ENCODE measurements at regions not wholly inside any gene's neighbourhood (a gene's known extent, or its start where the extent isn't known, plus 50 kb on each side); places are given as distances from the start of the nearest gene placed in this dataset.

- ATAC-seq (no peak; the same call in 1 of the 2 replicates), DNase-seq (peak; percentile 38)
- intact Hi-C loops (cut with micrococcal nuclease), result no loop called here
- Histone ChIP-seq H3K9me2 (replicated peaks; ENCODE audit: low read length) (no peaks in the 10 kb centered on the region), H3K4me2 (ENCODE audit: low read length) (no peak overlapping the region), H3K4me1 (ENCODE audit: insufficient read depth, low read length) (no peaks in the 10 kb centered on the region), H3K4me3 (ENCODE audit: low read length) (no peak overlapping the region), H3K27ac (ENCODE audit: low read length) (no peak overlapping the region), H2AFZ (ENCODE audit: low read length) (no peak overlapping the region), H3K36me3 (ENCODE audit: low read depth, low read length) (no peaks in the 10 kb centered on the region), H4K20me1 (ENCODE audit: low read length) (no peaks in the 10 kb centered on the region), H3K9me3 (ENCODE audit: low read length) (no peaks in the 10 kb centered on the region), H3K9ac (ENCODE audit: low read length) (no peak overlapping the region), H3K27me3 (ENCODE audit: low read length) (no peaks in the 10 kb centered on the region), H3K79me2 (ENCODE audit: low read length) (no peaks in the 10 kb centered on the region), H3F3A (ENCODE audit: low read length, unreplicated experiment) (no peaks in the 10 kb centered on the region)
- no peak for TF ChIP-seq EZH2 (IDR thresholded peaks at IDR 0.05; ENCODE audit: low read length, unreplicated experiment)
- no peak for TF ChIP-seq CTCF (conservative IDR thresholded peaks at IDR 0.05; ENCODE audit: low read depth, low read length)
- TF ChIP-seq EZH2phosphoT487 (IDR thresholded peaks at IDR 0.05; ENCODE audit: borderline replicate concordance, low read length), result no peak
- ChIA-PET POLR2A (ENCODE audit: unreplicated experiment) (no interaction called here), CTCF (no interaction called here)
- no TSS peak for BruUV-seq (replicated peaks)
Observed at GRCh38 chrX:126338916-126339315, 172.8 kb upstream of the DCAF12L2 start.

GRCh38 chrX:126300401-126300800, 134.3 kb upstream of the DCAF12L2 start:
- Histone ChIP-seq H3K27me3 (ENCODE audit: low read length) (no peaks in the 10 kb centered on the region), H3F3A (ENCODE audit: low read length, unreplicated experiment) (no peaks in the 10 kb centered on the region), H3K79me2 (ENCODE audit: low read length) (no peaks in the 10 kb centered on the region), H3K9me3 (ENCODE audit: low read length) (no peaks in the 10 kb centered on the region), H3K4me1 (ENCODE audit: insufficient read depth, low read length) (no peaks in the 10 kb centered on the region), H3K9me2 (replicated peaks; ENCODE audit: low read length) (no peaks in the 10 kb centered on the region), H4K20me1 (ENCODE audit: low read length) (no peaks in the 10 kb centered on the region), H3K27ac (ENCODE audit: low read length) (no peak overlapping the region), H3K4me2 (ENCODE audit: low read length) (no peak overlapping the region), H2AFZ (ENCODE audit: low read length) (no peak overlapping the region), H3K4me3 (ENCODE audit: low read length) (no peak overlapping the region), H3K9ac (ENCODE audit: low read length) (no peak overlapping the region), H3K36me3 (ENCODE audit: low read depth, low read length) (no peaks in the 10 kb centered on the region)
- BruUV-seq (replicated peaks), result no TSS peak
- TF ChIP-seq CTCF (conservative IDR thresholded peaks at IDR 0.05; ENCODE audit: low read depth, low read length), result no peak
- no peak for TF ChIP-seq EZH2 (IDR thresholded peaks at IDR 0.05; ENCODE audit: low read length, unreplicated experiment)
- TF ChIP-seq EZH2phosphoT487 (IDR thresholded peaks at IDR 0.05; ENCODE audit: borderline replicate concordance, low read length), result no peak
- ChIA-PET CTCF (no interaction called here), POLR2A (ENCODE audit: unreplicated experiment) (no interaction called here)
- DNase-seq (no peak), ATAC-seq (no peak)
- intact Hi-C loops (cut with micrococcal nuclease), result no loop called here

- H3K4me2 ChIP-seq (ENCODE audit: low read length), result no peak overlapping the region
- H3K36me3 ChIP-seq (ENCODE audit: low read depth, low read length), result no peaks in the 10 kb centered on the region
- ATAC-seq (no peak), DNase-seq (no peak)
- H3K4me1 ChIP-seq (ENCODE audit: insufficient read depth, low read length), result no peaks in the 10 kb centered on the region
- H3K9ac ChIP-seq (ENCODE audit: low read length), result no peak overlapping the region
- intact Hi-C loops (cut with micrococcal nuclease), result no loop called here
- no peak overlapping the region for H3K4me3 ChIP-seq (ENCODE audit: low read length)
- no peak overlapping the region for H3K27ac ChIP-seq (ENCODE audit: low read length)
- no peaks in the 10 kb centered on the region for H3K79me2 ChIP-seq (ENCODE audit: low read length)
- H3K9me2 ChIP-seq (replicated peaks; ENCODE audit: low read length), result no peaks in the 10 kb centered on the region
- CTCF ChIA-PET, result no interaction called here
- TF ChIP-seq CTCF (conservative IDR thresholded peaks at IDR 0.05; ENCODE audit: low read depth, low read length) (no peak), EZH2phosphoT487 (IDR thresholded peaks at IDR 0.05; ENCODE audit: borderline replicate concordance, low read length) (no peak), EZH2 (IDR thresholded peaks at IDR 0.05; ENCODE audit: low read length, unreplicated experiment) (no peak)
- no peaks in the 10 kb centered on the region for H3F3A ChIP-seq (ENCODE audit: low read length, unreplicated experiment)
- H4K20me1 ChIP-seq (ENCODE audit: low read length), result no peaks in the 10 kb centered on the region
- BruUV-seq (replicated peaks), result no TSS peak
- no peaks in the 10 kb centered on the region for H3K27me3 ChIP-seq (ENCODE audit: low read length)
- no peak overlapping the region for H2AFZ ChIP-seq (ENCODE audit: low read length)
- POLR2A ChIA-PET (ENCODE audit: unreplicated experiment), result no interaction called here
- H3K9me3 ChIP-seq (ENCODE audit: low read length), result no peaks in the 10 kb centered on the region
Observed at GRCh38 chrX:126272795-126273497, 106.9 kb upstream of the DCAF12L2 start.
